GM12878 (cell line): ENCODE measurements at regions not wholly inside any gene's neighbourhood (a gene's known extent, or its start where the extent isn't known, plus 50 kb on each side); places are given as distances from the start of the nearest gene placed in this dataset.

Experiments
- BHLHE40 ChIP-seq, 2 experiments: fragments of 450-650 bp in 1 of 2; IDR thresholded peaks; 2 replicates each; pipeline ENCODE4 v1.6.1; 2011 to 2017; ENCODE audit warnings: low read depth in 2 of 2, borderline replicate concordance in 1 of 2, improper control_type of control experiment in 1 of 2, low read length in 1 of 2, mild to moderate bottlenecking in 1 of 2
- EZH2 ChIP-seq: IDR thresholded peaks from 2 replicates; pipeline ENCODE4 v1.6.1; 2012; ENCODE audit warnings: low read depth, mild to moderate bottlenecking, control low read depth, inconsistent platforms, low read length, borderline replicate concordance; ENCODE audit not compliant: control insufficient read depth
- HCFC1 ChIP-seq: fragments of 150-350 bp; IDR thresholded peaks from 2 replicates; pipeline ENCODE4 v1.6.1; 2014; ENCODE audit warnings: low read length
- MYB ChIP-seq: fragments of 150-350 bp; IDR thresholded peaks from 2 replicates; pipeline ENCODE4 v1.6.1; 2014; ENCODE audit warnings: mild to moderate bottlenecking, low read depth, low read length, borderline replicate concordance
- NR2C2 ChIP-seq: IDR thresholded peaks from 2 replicates; pipeline ENCODE4 v1.6.1; 2011; ENCODE audit warnings: borderline replicate concordance, low read depth; ENCODE audit not compliant: control insufficient read depth, insufficient read length
- PML ChIP-seq: IDR thresholded peaks from 2 replicates; pipeline ENCODE4 v1.6.1; 2012; ENCODE audit warnings: low read length, inconsistent platforms
- POLR2AphosphoS5 ChIP-seq: IDR thresholded peaks from 2 replicates; pipeline ENCODE4 v1.6.1; 2011; ENCODE audit warnings: mild to moderate bottlenecking, low read length, inconsistent platforms
- ZBED1 ChIP-seq: IDR thresholded peaks from 2 replicates; pipeline ENCODE4 v1.6.1; 2016; ENCODE audit warnings: borderline replicate concordance
- TF ChIP-seq, protein P1 (sequence below), 3 experiments: IDR thresholded peaks in 2 of 3; conservative IDR thresholded peaks in 1 of 3; 2 replicates each; pipeline ENCODE4 v1.5.1; 2011; ENCODE audit warnings: low read depth in 3 of 3, low read length in 3 of 3, mild to moderate bottlenecking in 3 of 3, control low read depth in 2 of 3, moderate library complexity in 2 of 3, inconsistent platforms in 1 of 3, mixed read lengths in 1 of 3; ENCODE audit not compliant: control insufficient read depth in 2 of 3, insufficient read depth in 1 of 3; ENCODE audit errors: extremely low read depth in 1 of 3
- TF ChIP-seq, protein P2 (sequence below): fragments of 150-350 bp; IDR thresholded peaks from 2 replicates; pipeline ENCODE4 v1.6.1; 2016; ENCODE audit warnings: low read depth, low read length

DNA sequence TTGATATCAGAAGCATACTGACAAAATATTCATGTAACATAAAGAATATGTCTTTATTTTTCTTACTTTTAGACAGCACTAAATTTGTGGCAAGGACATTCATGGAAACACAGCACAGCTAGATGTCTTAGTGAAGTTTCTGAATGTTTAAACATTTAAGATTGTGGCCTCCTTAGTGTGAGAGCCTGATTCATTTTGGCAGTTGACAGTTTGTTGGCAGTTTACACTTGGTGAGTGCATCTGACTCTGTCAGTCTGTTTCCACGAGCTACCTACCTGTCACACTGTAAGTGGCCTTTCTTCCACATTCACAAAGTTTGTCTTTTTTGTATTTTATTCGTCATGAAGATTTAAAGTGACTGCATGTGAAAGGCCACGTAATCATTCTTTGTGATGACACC, 436.8 kb downstream of the TUSC1 start:
- TF ChIP-seq BHLHE40 (IDR thresholded peaks at IDR 0.05; ENCODE audit: borderline replicate concordance in 1 of 2, low read depth in 2 of 2, low read length in 1 of 2) (no peak), HCFC1 (no peak), MYB (no peak), POLR2AphosphoS5 (no peak), ZBED1 (no peak), NR2C2 (no peak), PML (no peak), EZH2 (no peak)
- TF ChIP-seq, protein P1, sequence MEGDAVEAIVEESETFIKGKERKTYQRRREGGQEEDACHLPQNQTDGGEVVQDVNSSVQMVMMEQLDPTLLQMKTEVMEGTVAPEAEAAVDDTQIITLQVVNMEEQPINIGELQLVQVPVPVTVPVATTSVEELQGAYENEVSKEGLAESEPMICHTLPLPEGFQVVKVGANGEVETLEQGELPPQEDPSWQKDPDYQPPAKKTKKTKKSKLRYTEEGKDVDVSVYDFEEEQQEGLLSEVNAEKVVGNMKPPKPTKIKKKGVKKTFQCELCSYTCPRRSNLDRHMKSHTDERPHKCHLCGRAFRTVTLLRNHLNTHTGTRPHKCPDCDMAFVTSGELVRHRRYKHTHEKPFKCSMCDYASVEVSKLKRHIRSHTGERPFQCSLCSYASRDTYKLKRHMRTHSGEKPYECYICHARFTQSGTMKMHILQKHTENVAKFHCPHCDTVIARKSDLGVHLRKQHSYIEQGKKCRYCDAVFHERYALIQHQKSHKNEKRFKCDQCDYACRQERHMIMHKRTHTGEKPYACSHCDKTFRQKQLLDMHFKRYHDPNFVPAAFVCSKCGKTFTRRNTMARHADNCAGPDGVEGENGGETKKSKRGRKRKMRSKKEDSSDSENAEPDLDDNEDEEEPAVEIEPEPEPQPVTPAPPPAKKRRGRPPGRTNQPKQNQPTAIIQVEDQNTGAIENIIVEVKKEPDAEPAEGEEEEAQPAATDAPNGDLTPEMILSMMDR (IDR thresholded peaks at IDR 0.05 in 2 of 3, conservative IDR thresholded peaks at IDR 0.05 in 1 of 3; ENCODE audit: control insufficient read depth in 2 of 3, extremely low read depth in 1 of 3, insufficient read depth in 1 of 3, low read depth in 3 of 3, low read length in 3 of 3), result no peak
- TF ChIP-seq, protein P2, sequence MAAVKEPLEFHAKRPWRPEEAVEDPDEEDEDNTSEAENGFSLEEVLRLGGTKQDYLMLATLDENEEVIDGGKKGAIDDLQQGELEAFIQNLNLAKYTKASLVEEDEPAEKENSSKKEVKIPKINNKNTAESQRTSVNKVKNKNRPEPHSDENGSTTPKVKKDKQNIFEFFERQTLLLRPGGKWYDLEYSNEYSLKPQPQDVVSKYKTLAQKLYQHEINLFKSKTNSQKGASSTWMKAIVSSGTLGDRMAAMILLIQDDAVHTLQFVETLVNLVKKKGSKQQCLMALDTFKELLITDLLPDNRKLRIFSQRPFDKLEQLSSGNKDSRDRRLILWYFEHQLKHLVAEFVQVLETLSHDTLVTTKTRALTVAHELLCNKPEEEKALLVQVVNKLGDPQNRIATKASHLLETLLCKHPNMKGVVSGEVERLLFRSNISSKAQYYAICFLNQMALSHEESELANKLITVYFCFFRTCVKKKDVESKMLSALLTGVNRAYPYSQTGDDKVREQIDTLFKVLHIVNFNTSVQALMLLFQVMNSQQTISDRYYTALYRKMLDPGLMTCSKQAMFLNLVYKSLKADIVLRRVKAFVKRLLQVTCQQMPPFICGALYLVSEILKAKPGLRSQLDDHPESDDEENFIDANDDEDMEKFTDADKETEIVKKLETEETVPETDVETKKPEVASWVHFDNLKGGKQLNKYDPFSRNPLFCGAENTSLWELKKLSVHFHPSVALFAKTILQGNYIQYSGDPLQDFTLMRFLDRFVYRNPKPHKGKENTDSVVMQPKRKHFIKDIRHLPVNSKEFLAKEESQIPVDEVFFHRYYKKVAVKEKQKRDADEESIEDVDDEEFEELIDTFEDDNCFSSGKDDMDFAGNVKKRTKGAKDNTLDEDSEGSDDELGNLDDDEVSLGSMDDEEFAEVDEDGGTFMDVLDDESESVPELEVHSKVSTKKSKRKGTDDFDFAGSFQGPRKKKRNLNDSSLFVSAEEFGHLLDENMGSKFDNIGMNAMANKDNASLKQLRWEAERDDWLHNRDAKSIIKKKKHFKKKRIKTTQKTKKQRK, result no peak
